GM12891 (cell line): ENCODE measurements at regions not wholly inside any gene's neighbourhood (a gene's known extent, or its start where the extent isn't known, plus 50 kb on each side); places are given as distances from the start of the nearest gene placed in this dataset.

Experiments used
- PAX5 ChIP-seq: IDR thresholded peaks from 2 replicates; pipeline ENCODE4 v1.6.1; 2011; ENCODE audit warnings: low read length, moderate library complexity, mild to moderate bottlenecking; ENCODE audit not compliant: insufficient read depth, severe bottlenecking
- POLR2A ChIP-seq: IDR thresholded peaks from 2 replicates; pipeline ENCODE4 v1.6.1; 2011; ENCODE audit warnings: low read depth, low read length, control low read depth
- POLR2AphosphoS5 ChIP-seq: IDR thresholded peaks from 2 replicates; pipeline ENCODE4 v1.6.1; 2011; ENCODE audit warnings: low read depth, low read length, control low read depth
- TAF1 ChIP-seq: IDR thresholded peaks from 2 replicates; pipeline ENCODE4 v1.6.1; 2011; ENCODE audit warnings: low read depth, low read length, control low read depth

- TF ChIP-seq POLR2A (no peak), POLR2AphosphoS5 (no peak), TAF1 (no peak), PAX5 (no peak)
Observed at GRCh38 chr3:188102861-188103547, 51.0 kb upstream of the LPP start.
